Tibial nerve (tissue), 3 donors: ENCODE measurements at regions not wholly inside any gene's neighbourhood (a gene's known extent, or its start where the extent isn't known, plus 50 kb on each side); places are given as distances from the start of the nearest gene placed in this dataset.

ENCODE experiments used
- CTCF ChIP-seq, 5 experiments: fragments of 200-600 bp in 3 of 5; fragments of 450-650 bp in 2 of 5; sonication (generic) in 3 of 5; IDR thresholded peaks; one replicate each; pipeline ENCODE4 v1.5.1; 2016 to 2019; ENCODE audit warnings: antibody characterized with exemption in 5 of 5, mild to moderate bottlenecking in 3 of 5, moderate library complexity in 2 of 5
- POLR2A ChIP-seq, 2 donors: fragments of 450-650 bp; IDR thresholded peaks; one replicate each; pipeline ENCODE4 v1.6.1; 2017; ENCODE audit warnings: antibody characterized with exemption in 2 of 2, mild to moderate bottlenecking in 2 of 2, moderate library complexity in 2 of 2

GRCh38 chr4:104352211-104352610 is 142.5 kb downstream of the CXXC4 start:
- TF ChIP-seq POLR2A (IDR thresholded peaks at IDR 0.05) (no peak), CTCF (IDR thresholded peaks at IDR 0.05) (no peak)
